ENCODE measurements at regions not wholly inside any gene's neighbourhood (a gene's known extent, or its start where the extent isn't known, plus 50 kb on each side); places are given as distances from the start of the nearest gene placed in this dataset.

- no peak for DNase-seq
Measured at GRCh38 chr5:74576941-74577456, 63.5 kb downstream of the ENC1 start.

- DNase-seq = no peak
Measured at GRCh38 chr5:74575741-74576538, 64.6 kb downstream of the ENC1 start.

GRCh38 chr5:74570250-74570649 is 70.3 kb downstream of the ENC1 start:
- no peak for DNase-seq

- no peak for DNase-seq
Measured at GRCh38 chr5:74567411-74567995, 73.0 kb downstream of the ENC1 start.

GRCh38 chr5:74562122-74562521 is 78.4 kb downstream of the ENC1 start:
- no peak for DNase-seq

GRCh38 chr5:74560245-74560644 is 80.3 kb downstream of the ENC1 start:
- no peak for DNase-seq

GRCh38 chr5:74556631-74557595 is 83.6 kb downstream of the ENC1 start:
- DNase-seq = peak; percentile 8

- DNase-seq = no peak
Measured at GRCh38 chr5:74556006-74556405, 84.5 kb downstream of the ENC1 start.

GRCh38 chr5:74552101-74552500 is 88.4 kb downstream of the ENC1 start:
- DNase-seq = no peak

GRCh38 chr5:74550927-74551326 is 89.6 kb downstream of the ENC1 start:
- DNase-seq = no peak

- no peak for DNase-seq
Measured at GRCh38 chr5:74549384-74549783, 91.1 kb downstream of the ENC1 start.

- no peak for DNase-seq
Measured at GRCh38 chr5:74546796-74547195, 93.7 kb downstream of the ENC1 start.

GRCh38 chr5:74544811-74545210 is 95.7 kb downstream of the ENC1 start:
- no peak for DNase-seq

- DNase-seq = peak; percentile 1
Measured at GRCh38 chr5:74543162-74543995, 97.1 kb downstream of the ENC1 start.

GRCh38 chr5:74542482-74542881 is 98.0 kb downstream of the ENC1 start:
- no peak for DNase-seq

GRCh38 chr5:74541381-74541781 is 99.1 kb downstream of the ENC1 start:
- no peak for DNase-seq

- DNase-seq = no peak
Measured at GRCh38 chr5:74540622-74541021, 99.9 kb downstream of the ENC1 start.

GRCh38 chr5:74539986-74540385 is 100.5 kb downstream of the ENC1 start:
- no peak for DNase-seq

GRCh38 chr5:74538206-74538661 is 102.3 kb downstream of the ENC1 start:
- DNase-seq = no peak

- no peak for DNase-seq
Measured at GRCh38 chr5:74536658-74537057, 103.9 kb downstream of the ENC1 start.

GRCh38 chr5:74535926-74536325 is 104.6 kb downstream of the ENC1 start:
- no peak for DNase-seq
